ENCODE measurements at regions not wholly inside any gene's neighbourhood (a gene's known extent, or its start where the extent isn't known, plus 50 kb on each side); places are given as distances from the start of the nearest gene placed in this dataset.

DNA sequence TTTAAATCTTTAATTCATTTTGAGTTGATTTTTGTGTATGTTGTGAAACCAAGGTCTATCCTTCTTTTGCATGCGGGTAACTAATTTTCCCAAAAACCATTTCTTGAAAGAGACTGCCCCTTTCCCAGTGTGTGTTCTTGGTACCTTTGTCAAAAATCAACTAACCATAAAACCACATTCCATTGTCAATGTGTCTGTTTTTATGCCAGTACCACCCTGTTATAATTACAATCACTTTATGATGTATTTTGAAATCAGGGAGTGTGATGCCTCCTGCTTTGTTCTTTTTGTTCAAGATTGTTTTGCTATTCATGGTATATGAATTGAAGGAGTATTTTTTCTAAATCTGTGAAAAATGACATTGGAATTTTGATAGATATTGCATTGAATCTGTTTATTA is 689.6 kb downstream of the TSN start:
- DNase-seq = no peak

DNA sequence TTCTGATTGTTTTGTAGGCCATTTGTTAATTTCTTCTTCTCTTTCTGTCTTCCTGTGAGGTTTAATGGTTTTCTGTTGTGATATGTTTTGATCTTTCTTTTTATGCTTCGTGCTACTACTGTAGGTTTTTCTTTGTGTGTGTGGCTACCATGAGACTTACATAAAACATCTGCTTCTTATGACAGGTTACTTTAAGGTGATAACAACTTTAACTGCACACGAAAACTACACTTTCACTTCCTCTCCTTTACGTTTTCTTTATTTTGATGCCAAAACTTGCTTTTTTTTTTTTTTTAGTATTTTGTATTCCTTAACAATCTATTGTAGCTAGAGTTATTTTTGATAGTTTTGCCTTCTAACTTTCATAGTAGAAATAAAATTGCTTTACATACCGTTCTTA is 691.3 kb downstream of the TSN start:
- DNase-seq = no peak

DNA sequence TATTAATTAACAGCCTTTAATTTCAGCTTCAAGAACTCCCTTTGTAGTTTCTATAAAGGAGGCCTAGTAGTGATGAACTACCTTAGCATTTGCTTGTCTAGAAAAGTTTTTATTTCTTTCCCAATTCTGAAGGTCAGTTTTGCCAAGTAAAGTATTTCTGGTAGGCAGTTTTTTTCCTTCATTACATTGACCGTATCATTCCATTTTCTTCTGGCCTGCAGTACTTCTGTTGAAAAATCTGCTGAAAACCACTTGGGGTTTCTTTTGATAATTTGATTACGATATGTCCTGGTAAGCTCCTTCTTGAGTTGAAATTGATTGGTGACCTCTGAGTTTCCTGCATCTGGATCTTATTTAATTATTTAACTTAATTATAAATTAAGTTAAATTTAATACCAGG is 691.8 kb downstream of the TSN start:
- DNase-seq = no peak

DNA sequence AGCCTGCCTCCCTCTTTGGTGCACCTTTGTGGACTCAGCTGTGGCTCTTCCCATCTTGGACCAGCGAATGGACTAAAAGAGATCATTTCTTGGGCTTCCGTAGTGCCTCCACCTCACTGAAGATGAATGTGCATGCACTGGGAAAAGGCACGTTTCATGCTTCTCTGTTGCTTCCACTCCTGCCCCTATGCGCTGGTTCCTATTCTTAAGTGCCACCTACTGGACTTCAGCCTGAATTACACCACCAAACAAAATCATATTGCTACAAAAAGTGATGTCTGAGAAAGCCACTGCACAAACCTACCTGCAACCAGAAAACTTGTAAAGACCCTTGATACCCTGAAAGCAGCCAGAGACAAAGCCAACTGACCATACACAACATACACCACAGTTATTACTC is 695.6 kb downstream of the TSN start:
- DNase-seq = no peak

DNA sequence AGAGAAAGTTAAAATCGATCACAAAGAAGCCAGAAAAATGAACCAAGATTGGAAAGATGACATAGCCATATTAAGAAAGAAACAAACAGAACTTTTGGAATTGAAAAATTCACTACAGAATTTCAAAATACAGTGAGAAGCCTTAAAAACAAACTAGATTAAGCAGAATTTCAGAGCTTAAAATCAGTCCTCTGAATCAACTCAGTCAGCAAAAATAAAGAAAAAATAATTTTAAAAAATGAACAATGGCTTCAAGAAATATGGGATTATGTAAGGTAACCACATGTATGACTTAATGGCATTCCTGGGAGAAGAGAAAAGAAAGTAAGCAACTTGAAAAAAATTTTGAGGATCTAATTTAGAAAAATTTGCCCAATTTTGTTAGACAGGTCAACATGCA is 696.2 kb downstream of the TSN start:
- no peak for DNase-seq

DNA sequence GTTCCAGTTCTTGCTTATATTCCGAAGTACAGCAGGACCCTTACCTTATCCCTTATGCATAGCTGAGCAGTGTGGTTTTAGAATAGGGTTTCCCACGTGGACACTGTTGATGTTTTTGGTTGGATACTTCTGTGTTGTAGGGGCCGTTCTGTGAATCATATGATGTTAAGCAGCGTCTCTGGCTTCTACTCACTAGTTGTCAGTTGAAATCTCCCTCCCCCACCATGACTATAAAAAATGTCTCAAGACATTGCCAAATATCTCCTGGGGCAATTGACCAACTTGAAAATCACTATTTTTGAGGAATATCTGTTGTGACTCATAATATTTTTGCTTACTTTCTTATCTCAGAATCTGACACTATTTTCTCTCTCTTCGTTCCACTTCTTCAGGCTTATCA is 713.7 kb downstream of the TSN start:
- DNase-seq = no peak

DNA sequence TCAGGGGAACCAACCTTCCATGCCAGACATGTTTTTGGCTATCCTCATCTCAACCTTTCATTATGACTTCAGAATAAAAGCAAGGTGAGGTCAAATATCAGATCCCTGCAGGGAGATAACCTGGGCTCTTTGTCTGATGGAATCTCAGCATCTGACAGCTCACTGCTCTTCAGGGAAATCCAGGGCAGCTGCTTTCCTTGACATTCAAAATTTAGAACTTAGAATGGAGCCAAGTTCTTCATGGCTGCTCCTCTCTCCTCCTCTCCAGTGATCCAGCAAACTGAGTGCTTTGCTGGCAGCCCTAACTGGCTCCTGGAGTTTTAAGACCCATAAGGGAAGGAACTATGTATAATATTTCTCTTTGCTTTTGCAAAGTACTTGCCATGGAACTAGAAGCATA is 716.3 kb downstream of the TSN start:
- DNase-seq = no peak

DNA sequence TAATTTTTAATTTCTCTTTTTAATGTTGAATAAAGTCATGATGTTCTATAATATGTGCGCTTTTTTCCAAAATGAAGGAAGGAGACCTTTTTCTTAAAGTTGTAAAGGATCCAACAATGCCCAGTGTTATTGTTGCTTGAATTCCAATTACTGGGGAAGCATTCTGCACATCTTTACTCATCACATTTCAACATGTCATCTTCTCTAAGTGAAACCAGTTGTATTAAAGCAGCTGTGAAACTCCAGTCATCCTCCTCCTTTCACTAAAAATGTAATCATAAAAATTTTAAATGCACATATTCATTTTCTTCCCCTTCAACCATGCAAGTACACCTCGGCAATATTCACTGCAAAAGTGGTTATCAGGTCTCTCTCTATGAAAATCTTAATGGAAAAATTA is 722.7 kb downstream of the TSN start:
- DNase-seq = no peak

DNA sequence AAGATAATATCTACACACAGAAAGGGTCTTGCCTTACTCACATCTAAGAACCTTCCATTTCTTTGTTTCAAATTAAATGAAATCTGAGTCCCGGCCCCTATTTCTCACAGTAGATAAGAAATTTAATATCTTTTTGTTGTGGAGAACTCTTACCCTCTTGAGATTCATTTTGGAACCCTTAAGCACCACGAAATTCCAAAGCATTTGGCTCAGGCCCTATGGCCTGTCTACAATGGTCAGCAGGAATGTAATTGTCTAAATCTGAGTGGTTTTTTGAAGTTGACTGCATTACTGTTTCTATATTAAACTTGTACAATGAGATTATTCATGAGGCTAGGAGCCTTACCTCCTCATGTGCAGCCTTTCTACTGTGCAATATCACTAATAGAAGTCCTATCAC is 723.3 kb downstream of the TSN start:
- DNase-seq = no peak

DNA sequence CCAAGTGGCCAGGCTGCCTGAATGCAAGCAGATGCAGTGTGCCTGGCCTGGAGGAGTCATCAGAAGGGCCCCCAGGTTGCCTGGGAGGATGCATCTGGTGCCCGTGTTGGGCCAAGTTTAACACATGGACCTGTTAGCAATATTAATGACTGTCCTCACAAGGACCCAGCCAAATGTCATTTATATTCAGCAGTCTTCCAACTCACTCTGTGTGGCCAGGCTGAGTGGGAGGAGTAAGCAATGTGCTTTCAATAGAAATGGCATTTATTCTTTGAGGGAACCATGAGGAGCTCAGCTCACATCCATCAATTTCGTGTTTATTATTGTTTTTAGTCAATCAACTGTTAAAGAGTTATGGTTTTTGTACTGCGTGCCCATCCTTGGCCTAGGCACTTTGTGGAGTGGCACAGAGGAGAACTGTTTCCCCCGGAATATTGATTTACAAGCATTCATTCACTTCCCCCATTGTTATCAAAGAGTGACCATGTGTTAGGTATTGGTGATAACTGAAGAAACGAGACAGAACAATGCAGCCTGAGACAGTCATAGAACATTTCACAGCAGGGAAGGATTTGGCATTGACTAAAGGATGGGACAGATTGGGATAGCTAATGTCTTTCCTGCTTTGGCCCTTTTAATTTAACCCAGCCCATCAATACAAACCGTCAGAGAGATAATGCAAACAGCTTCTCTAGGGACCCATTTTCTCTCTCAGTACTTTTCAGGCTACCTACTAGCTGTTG is 725.2 kb downstream of the TSN start:
- DNase-seq = no peak

DNA sequence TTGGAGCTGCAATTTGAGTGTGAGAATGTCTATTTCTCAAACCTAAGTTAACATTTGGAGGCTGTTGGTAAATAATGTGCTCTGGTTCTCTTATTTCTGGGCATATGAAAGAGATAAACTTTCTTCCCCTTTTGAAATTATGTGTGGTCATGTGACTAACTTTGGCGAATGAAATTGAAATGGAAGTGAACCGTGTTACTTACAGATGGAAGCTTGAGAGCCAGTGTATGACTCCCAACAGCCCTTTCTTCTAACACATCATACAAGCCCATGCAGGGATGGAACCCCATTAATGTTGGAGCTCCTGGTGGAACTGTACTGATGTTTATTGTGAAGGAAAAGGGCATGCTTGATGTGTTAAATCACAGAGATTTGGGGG is 725.8 kb downstream of the TSN start:
- no peak for DNase-seq

DNA sequence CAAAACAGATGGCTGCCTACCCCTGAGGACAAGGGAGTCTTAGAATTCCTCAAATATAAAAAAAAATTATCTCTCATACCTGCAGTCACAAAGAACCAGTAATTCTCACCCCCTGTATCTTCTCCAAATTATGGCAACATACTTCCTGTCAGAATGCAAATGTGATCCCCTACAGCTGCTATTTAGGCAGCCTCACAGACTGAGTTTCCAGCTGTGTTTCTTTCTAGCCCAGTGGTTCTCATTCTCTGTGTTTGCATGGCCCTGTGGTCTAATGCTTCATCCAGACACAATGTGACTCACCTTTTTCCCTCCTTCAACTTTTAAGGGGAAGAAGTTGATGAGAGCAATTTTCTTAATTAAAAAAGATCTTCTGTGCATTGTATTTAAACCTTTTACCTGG is 726.3 kb downstream of the TSN start:
- DNase-seq = no peak

DNA sequence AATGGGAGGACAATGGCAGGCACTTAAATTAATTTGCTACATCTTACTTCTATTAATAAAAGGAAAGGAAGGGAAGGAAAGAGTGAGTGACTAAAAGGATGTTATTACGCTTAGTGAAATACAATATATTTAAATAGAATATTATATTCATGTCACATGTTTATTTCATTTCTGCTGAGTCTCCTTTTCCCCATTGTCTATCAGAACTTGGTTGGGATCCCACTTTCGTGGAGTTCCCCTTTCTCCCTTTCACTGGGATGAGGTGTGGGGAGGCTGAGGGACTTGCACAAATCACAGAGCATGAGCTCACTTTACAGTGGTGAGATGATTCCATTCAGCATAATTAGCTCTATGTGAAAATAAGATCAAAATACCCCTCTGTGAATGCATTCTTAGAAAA is 730.6 kb downstream of the TSN start:
- no peak for DNase-seq

DNA sequence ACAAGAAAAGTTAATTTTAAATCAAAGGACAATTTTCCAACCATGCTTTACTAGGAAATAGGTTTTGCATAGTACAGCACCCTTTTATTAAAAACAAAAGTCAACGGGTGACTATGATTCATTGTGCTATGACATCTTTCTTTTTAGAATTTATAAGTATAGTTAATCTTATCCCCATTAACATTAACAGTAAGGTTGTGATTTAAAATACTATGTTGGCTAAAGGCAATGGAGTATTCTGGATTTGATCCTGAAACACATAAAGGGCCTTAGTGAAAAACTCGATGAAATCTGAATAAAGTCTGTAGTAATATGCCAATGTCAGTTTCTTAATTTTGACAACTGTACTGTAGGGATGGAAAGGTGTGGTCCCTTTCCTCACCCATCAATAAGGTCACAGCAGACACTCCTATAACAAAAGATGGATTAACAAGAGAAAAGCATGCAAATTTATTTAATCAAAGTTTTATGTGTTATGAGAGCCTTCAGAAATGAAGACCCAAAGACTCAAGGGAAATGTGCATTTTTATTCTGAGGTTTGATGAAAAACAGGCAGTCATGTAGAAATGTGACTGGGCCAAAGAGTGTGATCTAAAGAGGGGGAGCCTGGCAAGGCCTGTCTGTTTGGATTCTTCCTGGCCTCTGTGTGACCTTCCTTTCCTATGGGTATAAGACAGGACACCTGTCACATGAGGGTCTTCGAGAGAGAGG is 731.4 kb downstream of the TSN start:
- no peak for DNase-seq

DNA sequence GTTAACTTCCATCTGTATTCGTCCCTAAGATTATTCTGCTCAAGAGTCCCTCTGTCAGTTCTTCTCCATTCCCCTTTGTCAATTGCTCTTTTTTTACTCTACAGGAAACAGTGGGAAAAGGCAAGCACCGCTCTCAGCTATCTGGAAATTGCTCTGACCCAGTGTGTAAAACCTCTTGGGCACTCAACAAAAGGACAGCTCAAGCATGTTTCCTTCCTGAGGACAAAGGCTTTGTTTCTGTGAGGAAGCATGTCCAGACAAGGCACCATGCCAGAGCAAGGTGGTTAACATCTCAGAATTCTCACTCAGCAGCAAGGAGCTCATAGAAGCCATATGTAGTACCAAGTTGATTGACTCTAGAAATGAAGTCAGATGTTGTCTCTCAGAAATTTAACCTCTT is 735.6 kb downstream of the TSN start:
- no peak for DNase-seq

DNA sequence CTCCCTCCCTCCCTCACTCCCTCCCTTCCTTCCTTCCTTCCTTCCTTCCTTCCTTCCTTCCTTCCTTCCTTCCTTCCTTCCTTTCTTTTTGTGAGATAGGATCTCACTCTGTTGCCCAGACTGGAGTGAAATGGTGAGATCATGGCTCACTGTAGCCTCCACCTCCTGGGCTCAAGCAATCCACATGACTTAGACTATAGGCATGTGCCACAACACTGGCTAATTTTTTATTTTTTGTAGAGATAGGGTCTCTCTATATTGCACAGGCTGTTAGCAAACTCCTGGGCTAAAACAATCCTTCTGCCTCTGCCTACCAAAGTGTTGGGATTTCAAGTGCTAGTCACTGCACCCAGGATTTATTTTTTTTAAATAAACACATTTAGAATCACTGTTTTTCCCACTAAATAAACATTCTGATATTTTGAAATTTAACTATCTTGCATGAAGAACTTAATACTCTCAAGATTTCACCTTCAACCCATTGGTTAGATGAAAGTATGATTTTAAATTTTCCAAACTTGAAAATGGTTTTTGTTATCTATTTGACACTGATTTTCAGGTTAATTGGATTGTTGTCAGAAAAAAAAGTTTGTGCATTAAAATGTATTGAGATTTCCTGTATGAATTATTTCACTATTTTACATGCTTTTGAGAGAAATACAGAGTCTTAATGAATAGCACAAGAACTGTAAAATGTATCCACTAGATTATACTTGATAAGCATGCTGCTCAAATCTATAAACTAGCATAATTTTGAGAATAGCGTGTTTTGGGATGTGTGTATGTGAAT is 745.1 kb downstream of the TSN start:
- no peak for DNase-seq

DNA sequence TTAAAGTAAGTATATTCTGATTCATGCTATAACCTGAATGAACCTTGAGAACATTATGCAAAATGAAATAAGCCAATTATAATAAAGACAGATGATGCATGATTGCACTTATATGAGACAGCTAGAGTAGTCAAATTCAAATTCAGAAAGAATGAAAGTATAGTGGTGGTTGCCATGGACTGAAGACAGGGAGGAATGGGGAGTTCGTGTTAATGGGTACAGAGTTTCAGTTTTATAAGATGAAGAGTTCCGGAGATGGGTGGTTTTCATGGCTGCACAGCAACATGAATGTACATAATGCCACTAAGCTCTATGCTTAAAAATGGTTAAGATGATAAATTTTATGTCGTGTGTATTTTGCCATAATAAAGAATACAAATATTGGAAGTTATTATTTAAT is 751.2 kb downstream of the TSN start:
- no peak for DNase-seq

DNA sequence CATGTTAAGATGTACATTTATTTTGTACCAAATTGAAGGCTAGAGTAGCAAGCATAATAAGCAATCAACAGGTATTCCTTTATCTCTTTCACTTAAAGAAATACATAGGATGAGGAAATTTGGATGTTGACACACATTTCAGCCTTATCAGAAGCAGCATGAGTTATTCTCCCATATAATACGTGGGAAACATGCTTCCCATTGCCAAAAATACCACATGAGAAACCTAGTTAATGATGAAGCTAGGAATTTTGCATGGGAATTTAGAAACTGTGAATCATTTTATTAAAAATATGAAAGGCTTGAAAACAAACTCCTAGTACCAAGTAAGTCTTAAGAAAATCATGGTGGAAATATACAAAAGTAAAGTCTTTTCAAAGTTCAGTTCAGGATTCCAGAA is 751.8 kb downstream of the TSN start:
- DNase-seq = no peak

DNA sequence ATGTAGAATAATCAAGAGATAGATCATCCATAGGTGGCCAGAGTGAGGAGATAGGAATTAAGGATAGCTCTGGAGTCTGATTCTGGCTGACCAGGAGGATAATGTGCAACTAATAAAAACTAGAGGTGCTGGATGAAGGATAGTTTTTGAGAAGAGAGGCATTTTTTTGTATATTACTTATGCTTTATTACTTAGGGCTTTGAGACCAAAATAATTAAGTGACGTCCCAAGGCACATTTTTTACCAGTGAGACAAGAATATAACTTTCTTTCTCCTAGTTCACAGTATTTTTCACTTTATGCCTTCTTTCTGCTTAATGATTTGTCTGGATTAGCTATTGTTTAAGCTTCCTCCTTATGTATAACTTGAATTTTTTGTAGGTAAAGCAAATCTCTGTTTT is 756.6 kb downstream of the TSN start:
- no peak for DNase-seq

DNA sequence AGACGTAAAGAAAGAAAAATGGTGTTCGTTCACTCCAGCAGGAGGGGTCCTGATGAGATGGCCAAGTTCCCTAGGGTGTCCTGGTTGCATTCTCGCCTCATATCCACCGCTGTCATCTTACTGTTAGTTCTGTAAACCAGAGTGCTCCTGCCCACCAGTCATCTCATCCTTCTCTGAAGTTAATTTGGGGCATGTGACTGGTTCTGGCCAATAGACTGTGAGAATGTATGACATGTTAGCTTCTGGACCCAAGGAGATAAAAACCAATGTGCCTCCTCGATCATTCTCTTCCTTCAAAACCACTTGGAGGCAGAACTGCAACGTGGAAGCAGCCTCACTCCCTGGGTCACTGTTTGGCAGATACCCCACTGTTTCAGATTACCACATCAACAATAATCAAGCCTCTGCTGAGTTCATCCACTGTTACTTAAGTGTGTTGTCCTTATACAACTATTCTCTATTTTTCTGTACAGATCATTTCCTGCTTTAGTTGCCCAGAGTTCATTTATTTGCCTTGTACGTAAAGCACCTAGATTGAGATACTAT is 759.1 kb downstream of the TSN start:
- DNase-seq = no peak

DNA sequence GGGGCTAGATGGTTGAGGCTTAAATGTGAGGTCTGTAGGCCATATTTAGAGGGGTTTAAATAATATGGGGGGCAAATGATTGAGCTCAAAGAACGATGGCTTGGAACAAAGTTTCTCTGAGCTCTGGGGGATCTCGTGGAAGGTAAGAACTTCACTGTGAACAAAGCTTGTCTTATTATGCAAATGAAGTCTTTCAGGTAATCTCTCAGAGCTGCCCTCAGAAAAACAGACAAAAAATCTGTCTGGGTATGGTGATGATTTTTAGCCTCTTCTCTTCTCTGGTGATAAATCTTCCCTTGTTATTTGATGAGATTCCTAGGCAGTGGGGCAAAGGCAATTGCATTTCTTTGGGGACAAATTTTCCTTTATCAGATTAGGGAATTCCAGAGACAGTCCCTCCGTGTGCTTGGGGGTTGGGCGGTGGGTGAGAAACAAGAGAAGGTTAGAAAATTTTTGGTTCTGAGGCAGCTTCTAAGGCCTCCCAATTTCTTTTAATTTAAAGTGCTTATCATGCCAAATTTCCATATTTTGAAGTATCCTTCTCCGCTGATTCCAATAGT is 760.4 kb downstream of the TSN start:
- DNase-seq = no peak

DNA sequence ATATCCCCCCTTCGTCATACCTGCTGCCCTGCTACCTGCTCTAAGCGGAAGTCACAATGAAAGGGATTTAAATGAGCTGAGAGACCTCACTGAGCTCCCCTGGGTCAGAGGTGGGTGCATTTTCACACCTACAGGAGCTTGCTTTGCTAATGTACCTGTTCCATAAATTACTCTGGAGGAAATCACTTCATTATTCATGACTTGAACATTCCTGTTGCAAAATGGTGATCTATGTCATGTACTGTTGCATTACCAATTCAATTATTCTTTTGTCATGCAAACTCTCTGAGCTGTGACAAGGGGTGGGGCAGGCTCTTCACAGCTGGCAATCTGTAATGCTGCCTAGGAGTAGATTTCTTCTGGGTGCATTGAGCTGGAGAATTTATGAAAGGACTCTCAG is 761.3 kb downstream of the TSN start:
- no peak for DNase-seq

DNA sequence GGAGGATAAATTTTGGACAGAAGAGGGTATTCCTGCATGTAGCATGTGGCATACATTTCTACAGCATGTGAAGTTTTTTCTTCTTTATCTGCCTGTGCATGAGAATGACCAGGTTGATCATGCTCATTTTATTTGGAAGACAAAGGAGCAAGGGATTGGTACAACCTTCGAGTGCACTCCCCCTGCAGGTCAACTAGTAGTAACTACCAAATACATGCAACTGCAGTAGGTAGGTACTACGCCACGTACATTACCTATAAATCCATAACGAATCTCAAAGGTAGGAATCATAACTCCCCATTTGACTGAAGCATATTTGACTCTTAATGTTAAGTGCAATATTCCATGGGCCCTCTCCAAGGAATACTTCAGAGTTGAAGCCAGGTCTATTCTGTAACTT is 763.9 kb downstream of the TSN start:
- DNase-seq = no peak
